GM19455 (cell line): ENCODE measurements at regions not wholly inside any gene's neighbourhood (a gene's known extent, or its start where the extent isn't known, plus 50 kb on each side); places are given as distances from the start of the nearest gene placed in this dataset.
"Not testable (repeated sequence)": the region's sequence is repeated elsewhere in the genome, so short reads cannot be mapped to it uniquely, and the experiment has no call there.

Experiments
- ATAC-seq: cut with Tn5 transposase; IDR thresholded peaks from one replicate; pipeline ENCODE4 v1.9.1; 2021; ENCODE audit not compliant: unreplicated experiment

DNA sequence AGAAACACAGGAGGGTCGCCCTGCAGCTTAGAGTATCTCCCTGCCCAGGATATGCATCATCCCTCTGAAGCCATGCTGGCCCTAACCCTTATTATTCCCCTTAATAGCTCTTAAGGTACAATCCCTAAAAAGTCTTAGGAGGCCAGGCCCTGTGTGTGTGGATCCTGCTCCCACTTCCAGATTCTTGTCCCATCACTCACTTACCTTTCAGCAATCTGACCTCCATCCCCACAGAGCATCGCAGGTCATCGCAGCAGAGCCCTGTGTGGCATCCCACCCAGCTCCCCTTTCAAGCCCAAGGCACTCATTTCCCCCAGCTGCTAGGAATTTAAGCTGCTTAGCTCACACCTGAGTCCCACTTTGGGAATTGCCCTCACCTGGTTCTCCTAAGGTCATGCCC is 223.8 kb upstream of the SMLR1 start:
- ATAC-seq = no peak

DNA sequence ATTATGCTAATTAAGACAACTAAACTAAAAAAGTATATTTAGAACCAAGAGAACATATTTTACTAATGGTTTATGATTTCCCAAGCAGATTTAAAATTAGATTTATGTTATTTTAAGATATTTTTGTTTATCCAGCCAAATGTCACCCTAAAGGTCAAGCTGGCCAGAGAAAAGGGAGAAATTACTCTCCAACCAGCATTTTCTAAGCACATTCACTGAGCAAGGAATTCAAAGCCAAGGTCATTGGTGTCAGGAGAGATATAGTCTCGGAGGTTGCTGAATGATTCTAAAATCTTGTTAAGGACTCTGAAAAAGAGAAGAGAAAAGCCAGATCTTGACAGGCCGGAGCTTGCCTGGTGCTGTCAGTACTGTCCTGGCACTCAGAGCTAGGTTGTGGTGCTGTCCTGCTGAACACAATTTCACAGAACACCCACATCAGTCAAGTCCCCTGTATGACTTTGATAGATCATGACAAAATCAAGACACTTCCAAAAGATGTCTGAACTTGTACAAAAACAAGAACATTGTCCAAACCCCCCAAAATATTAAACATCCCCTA is 222.3 kb upstream of the SMLR1 start:
- no peak for ATAC-seq

- no peak for ATAC-seq
These were observed 216.9 kb upstream of the SMLR1 start for GRCh38 chr6:130610303-130610702.

- no peak for ATAC-seq
These were observed 215.8 kb upstream of the SMLR1 start for GRCh38 chr6:130611366-130611765.

- ATAC-seq = no peak
These were observed 214.0 kb upstream of the SMLR1 start for GRCh38 chr6:130613176-130613575.

- ATAC-seq = no peak
These were observed 211.4 kb upstream of the SMLR1 start for GRCh38 chr6:130615816-130616215.

DNA sequence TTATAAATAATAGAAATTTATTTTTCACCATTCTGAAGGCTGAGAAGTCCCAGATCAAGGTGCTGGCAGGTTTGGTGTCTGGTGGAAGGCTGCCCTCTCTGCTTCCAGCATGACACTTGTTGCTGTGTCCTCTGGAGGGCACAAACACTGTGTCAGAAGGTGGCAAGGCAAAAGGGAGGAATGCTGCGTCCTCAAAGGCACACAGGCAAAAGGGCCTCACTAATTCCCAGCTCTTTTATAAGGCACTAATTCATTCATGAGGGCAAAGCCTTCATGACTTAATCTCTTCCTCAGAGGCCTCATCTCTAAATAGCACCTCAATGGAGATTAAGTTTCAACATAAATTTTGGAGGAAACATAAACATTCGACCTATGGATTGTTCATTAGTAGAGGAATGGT is 209.5 kb upstream of the SMLR1 start:
- ATAC-seq = no peak

DNA sequence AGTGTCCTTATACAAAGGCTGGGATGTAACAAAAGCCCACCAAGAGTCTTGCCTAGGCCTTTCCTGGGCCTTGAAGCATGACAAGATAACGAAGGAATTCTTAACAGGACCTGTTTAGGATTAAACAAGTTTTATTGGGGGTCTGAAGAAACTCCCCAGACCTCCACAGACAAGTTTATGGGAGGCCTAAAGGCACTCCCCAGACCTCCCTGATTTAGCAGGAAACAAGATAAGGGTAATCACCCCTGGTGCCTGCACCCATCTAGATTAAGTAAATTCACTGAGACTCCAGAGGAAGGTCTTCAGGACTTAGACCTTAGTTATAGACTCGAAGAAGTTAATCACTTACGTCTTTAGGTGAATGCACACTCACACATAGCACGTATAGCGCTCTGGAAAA is 208.4 kb upstream of the SMLR1 start:
- not testable (repeated sequence) for ATAC-seq

GRCh38 chr6:130620338-130620781 is 206.8 kb upstream of the SMLR1 start:
- ATAC-seq = no peak

DNA sequence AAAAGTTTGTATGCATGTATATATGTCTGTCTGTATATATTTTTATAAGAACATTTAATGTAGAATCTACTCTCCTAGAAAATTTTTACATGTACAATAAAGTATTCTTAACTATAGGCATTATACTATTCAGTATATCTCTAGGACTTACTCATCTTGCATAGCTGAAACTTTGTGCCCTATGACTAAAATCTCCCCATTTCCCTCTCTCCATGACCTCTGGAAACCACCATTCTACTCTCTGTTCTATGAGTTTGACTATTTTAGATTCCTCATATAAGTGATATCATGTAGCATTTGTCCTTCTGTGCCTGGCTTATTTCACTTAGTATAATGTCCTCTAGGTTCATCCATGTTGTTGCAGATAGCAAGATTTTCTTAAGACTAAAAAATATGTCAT is 205.1 kb upstream of the SMLR1 start:
- ATAC-seq = no peak

DNA sequence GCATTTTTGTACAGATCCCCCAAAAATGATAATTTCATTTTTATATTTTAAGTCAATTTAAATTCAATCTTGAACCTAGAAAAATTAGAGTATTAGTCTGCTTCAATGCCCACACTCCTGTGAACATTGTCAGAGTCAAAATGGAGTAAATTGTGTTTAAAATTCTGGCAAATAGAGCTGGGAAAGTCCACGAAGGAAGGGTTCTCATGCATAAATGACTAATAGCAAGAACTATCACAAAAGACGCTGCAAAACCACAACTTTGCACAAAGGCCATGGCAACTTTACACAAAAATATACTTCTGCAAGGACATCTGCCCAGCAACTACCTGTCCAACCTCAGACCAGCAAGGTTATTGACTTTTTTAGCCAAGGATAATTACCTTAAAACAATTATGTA is 203.2 kb upstream of the SMLR1 start:
- ATAC-seq = no peak

- peak; percentile 71 for ATAC-seq
These were observed 201.2 kb upstream of the SMLR1 start for GRCh38 chr6:130625825-130626527.

- ATAC-seq = no peak
These were observed 198.3 kb upstream of the SMLR1 start for GRCh38 chr6:130628862-130629261.

GRCh38 chr6:130629640-130630039 is 197.6 kb upstream of the SMLR1 start:
- no peak for ATAC-seq

DNA sequence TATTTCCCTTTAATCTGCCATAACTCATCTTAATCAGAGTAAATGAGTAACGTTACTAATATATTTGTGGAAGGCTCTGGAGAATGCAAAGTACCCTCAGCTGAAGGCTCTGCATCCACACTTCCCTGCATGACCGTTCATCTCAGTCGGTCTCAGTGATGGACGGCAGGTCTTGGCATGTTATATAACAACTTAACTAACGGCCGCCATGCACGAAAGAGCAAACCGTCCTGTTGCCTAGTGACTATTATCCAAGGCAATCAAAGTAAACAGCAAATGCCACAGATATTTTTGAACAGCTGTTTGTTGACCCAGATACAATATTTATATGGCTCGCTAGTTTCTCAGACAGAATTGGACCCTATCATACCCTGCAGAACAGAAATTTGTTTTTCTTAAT is 194.9 kb upstream of the SMLR1 start:
- no peak for ATAC-seq

- no peak for ATAC-seq
These were observed 194.3 kb upstream of the SMLR1 start for GRCh38 chr6:130632897-130633296.

DNA sequence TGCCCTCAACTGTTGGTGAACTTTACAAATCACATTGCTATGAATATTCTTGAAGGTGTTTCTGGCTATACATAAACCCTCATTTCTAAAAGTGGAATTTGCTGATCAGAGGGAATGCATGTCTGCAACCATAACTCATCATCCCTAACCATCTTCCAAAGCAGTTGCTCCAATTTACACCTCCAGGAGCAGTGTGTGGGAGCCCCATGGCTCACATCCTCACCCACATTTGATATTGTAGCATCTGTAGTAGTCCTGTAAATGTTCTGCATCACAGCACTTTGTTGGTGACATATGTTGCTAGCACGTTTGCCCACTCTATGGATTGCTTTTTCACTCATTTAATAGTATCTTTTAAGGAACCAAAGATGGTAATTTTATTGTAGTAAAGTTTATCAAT is 183.8 kb upstream of the SMLR1 start:
- ATAC-seq = no peak

DNA sequence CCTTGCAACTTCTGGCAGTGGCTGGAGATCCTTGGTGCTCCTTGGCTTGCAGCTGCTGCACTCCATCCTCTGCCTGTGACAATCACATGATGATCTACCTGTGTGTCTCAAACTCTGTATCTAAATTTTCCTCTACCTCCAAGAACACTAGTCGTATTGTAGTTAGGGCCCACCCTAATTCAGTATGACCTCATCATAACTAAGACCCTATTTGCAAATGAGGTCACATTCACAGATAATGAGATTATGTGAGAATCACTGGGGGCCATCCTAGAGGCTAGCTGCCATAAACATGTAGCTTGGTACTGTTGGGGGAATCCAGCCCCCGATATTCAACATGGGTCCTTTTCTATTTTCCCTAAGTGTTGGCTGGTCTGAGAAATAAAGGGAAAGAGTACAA is 183.0 kb upstream of the SMLR1 start:
- ATAC-seq = no peak

GRCh38 chr6:130644769-130645168 is 182.4 kb upstream of the SMLR1 start:
- not testable (repeated sequence) for ATAC-seq

DNA sequence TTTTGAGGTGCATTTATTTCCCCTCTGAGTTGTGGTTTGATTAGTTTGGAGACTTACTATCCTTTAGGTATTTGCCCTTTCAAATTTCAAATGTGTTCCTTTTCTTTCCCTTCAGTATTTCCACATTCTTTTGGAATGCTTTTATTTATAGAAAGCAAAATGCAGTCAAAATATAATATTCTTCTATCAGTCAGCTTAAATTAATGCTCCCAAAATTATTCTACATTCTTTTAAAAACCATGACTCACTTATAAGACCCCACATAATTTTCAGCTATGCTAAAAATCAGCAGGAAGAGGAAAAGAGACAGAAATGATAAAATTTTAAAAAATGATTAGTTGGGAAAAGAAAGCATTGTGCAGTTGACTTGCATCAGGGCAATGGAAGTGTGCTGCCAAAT is 180.0 kb upstream of the SMLR1 start:
- no peak for ATAC-seq

- ATAC-seq = no peak
These were observed 171.6 kb upstream of the SMLR1 start for GRCh38 chr6:130655586-130655985.

DNA sequence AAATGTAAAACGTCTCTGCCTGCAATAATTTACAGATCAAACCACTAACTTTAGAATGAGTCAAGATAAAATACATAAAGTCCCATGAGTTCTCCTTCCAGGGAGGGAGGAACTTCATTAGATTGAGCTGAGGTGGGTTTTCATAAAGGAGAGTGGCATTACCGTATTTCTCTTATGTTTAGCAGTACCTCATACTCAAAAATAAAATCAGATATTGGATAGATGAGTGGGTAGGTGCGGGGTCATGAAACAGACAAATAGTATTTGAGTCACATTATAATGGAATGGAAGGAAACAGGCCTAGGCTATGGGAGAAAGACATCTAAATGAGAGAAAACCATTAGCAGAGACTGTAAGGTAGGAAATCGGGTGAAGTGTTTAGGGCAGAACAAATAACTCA is 166.1 kb upstream of the SMLR1 start:
- no peak for ATAC-seq

DNA sequence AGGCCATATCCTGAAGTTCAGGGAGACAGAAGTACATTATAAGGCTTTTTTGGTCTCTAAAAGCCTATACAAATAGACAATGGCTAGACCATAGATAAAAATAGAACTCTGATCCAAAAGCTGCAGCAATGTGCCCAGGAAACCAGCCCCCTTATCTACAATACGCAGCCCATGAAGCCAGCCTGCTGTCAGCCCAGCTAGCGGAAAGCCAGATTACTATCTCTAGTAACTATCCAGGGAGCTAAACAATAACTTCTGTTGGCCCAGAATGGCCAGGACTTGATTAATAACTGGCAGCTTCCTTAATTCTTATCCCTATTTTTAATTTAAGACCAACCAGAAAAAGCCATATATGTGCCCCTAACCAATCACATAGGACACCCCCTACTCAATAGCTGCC is 160.4 kb upstream of the SMLR1 start:
- ATAC-seq = no peak
